ENCODE measurements at regions not wholly inside any gene's neighbourhood (a gene's known extent, or its start where the extent isn't known, plus 50 kb on each side); places are given as distances from the start of the nearest gene placed in this dataset.

GRCh38 chr4:82043809-82044137, 330.0 kb downstream of the HNRNPD start:
- TF ChIP-seq TAF1 (IDR thresholded peaks at IDR 0.05; ENCODE audit: borderline replicate concordance, low read depth, low read length) = no peak
- TF ChIP-seq POLR2AphosphoS5 (IDR thresholded peaks at IDR 0.05; ENCODE audit: low read depth, low read length) = no peak
